HL-60 (cell line): ENCODE measurements at regions not wholly inside any gene's neighbourhood (a gene's known extent, or its start where the extent isn't known, plus 50 kb on each side); places are given as distances from the start of the nearest gene placed in this dataset.

ENCODE experiments used
- DNase-seq, 2 experiments: peaks; one replicate each; pipeline ENCODE4 v3.0.0-alpha.2; 2010 to 2020; ENCODE audit warnings: low read depth in 1 of 2, low spot score in 1 of 2
- H3K27ac ChIP-seq: fragments of 250-450 bp; sonication (Bioruptor Pico); replicated peaks from 2 replicates; pipeline ENCODE4 v1.5.1; 2020; ENCODE audit warnings: mild to moderate bottlenecking, moderate library complexity
- H3K27me3 ChIP-seq: fragments of 250-450 bp; sonication (Bioruptor Pico); 2 replicates; pipeline ENCODE4 v1.5.1; 2021; ENCODE audit warnings: mild to moderate bottlenecking, moderate library complexity; ENCODE audit not compliant: insufficient read depth, poor library complexity, severe bottlenecking
- H3K4me3 ChIP-seq: replicated peaks from 2 replicates; pipeline ENCODE4 v1.5.1; 2011; ENCODE audit warnings: mild to moderate bottlenecking, control low read depth, low read length; ENCODE audit not compliant: insufficient read depth
- CTCF ChIP-seq: IDR thresholded peaks from one replicate; pipeline ENCODE4 v1.5.1; 2011; ENCODE audit warnings: low read length, control low read depth, inconsistent platforms; ENCODE audit not compliant: insufficient read depth
- GABPA ChIP-seq: IDR thresholded peaks from 2 replicates; pipeline ENCODE4 v1.6.1; 2012; ENCODE audit warnings: low read depth
- POLR2AphosphoS5 ChIP-seq: IDR thresholded peaks from 2 replicates; pipeline ENCODE4 v1.6.1; 2012; ENCODE audit warnings: low read depth
- SPI1 ChIP-seq: IDR thresholded peaks from 2 replicates; pipeline ENCODE4 v1.6.1; 2012; ENCODE audit warnings: low read depth, mild to moderate bottlenecking, borderline replicate concordance
- TF ChIP-seq, protein P1 (sequence below): IDR thresholded peaks from 2 replicates; pipeline ENCODE4 v1.6.1; 2012; ENCODE audit warnings: low read depth; ENCODE audit not compliant: insufficient replicate concordance

- no peak for DNase-seq
- no peak overlapping the region for H3K4me3 ChIP-seq
- H3K27me3 ChIP-seq = no peaks in the 10 kb centered on the region
- TF ChIP-seq POLR2AphosphoS5 = no peak
- no peak for TF ChIP-seq SPI1
- TF ChIP-seq GABPA = no peak
- no peak overlapping the region for H3K27ac ChIP-seq
Measured at GRCh38 chr4:189510601-189511000, 430.1 kb upstream of the FRG1 start.

DNA sequence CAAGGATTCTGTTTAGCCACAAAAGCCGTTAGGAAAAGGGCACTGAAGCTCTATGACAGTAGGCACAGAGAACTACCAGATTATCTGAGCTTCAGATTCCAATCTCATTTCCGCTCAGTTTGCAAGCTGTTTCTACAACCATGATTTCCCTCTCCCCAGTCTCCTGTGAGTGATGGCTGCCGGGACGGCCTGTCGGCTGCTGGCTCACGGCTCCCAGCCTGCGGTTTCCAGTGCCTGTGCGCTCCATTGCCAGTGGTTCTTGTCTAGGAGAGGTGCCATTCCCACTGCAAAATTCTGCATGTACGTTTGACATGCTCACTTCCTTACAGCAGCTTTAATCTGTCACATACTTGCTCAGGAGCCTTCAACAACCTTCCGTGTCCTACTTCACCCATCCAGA, 429.1 kb upstream of the FRG1 start:
- no peak for DNase-seq
- no peaks in the 10 kb centered on the region for H3K27me3 ChIP-seq
- no peak overlapping the region for H3K27ac ChIP-seq
- H3K4me3 ChIP-seq = no peak overlapping the region
- TF ChIP-seq SPI1 (no peak), POLR2AphosphoS5 (no peak), GABPA (no peak), CTCF (no peak)
- TF ChIP-seq, protein P1, sequence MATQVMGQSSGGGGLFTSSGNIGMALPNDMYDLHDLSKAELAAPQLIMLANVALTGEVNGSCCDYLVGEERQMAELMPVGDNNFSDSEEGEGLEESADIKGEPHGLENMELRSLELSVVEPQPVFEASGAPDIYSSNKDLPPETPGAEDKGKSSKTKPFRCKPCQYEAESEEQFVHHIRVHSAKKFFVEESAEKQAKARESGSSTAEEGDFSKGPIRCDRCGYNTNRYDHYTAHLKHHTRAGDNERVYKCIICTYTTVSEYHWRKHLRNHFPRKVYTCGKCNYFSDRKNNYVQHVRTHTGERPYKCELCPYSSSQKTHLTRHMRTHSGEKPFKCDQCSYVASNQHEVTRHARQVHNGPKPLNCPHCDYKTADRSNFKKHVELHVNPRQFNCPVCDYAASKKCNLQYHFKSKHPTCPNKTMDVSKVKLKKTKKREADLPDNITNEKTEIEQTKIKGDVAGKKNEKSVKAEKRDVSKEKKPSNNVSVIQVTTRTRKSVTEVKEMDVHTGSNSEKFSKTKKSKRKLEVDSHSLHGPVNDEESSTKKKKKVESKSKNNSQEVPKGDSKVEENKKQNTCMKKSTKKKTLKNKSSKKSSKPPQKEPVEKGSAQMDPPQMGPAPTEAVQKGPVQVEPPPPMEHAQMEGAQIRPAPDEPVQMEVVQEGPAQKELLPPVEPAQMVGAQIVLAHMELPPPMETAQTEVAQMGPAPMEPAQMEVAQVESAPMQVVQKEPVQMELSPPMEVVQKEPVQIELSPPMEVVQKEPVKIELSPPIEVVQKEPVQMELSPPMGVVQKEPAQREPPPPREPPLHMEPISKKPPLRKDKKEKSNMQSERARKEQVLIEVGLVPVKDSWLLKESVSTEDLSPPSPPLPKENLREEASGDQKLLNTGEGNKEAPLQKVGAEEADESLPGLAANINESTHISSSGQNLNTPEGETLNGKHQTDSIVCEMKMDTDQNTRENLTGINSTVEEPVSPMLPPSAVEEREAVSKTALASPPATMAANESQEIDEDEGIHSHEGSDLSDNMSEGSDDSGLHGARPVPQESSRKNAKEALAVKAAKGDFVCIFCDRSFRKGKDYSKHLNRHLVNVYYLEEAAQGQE = no peak

- no peak for DNase-seq
- Histone ChIP-seq H3K27me3 (no peaks in the 10 kb centered on the region), H3K4me3 (no peak overlapping the region), H3K27ac (no peak overlapping the region)
- TF ChIP-seq, protein P1 = no peak
- no peak for TF ChIP-seq GABPA
- TF ChIP-seq POLR2AphosphoS5 = no peak
- TF ChIP-seq CTCF = no peak
- no peak for TF ChIP-seq SPI1
Measured at GRCh38 chr4:189513421-189513820, 427.3 kb upstream of the FRG1 start.

- Histone ChIP-seq H3K27ac (no peak overlapping the region), H3K27me3 (no peaks in the 10 kb centered on the region), H3K4me3 (no peak overlapping the region)
- TF ChIP-seq, protein P1 = no peak
- TF ChIP-seq GABPA (no peak), CTCF (no peak), SPI1 (no peak), POLR2AphosphoS5 (no peak)
- no peak for DNase-seq
Measured at GRCh38 chr4:189514209-189514608, 426.5 kb upstream of the FRG1 start.
